HG02885 (cell line): ENCODE measurements at regions not wholly inside any gene's neighbourhood (a gene's known extent, or its start where the extent isn't known, plus 50 kb on each side); places are given as distances from the start of the nearest gene placed in this dataset.
A peak's percentile ranks its signal among the peaks of the same experiment; 100 is the strongest.
"Not testable (repeated sequence)": the region's sequence is repeated elsewhere in the genome, so short reads cannot be mapped to it uniquely, and the experiment has no call there.

Experiments used
- ATAC-seq: cut with Tn5 transposase; IDR thresholded peaks from one replicate; pipeline ENCODE4 v1.9.1; 2021; ENCODE audit warnings: mild to moderate bottlenecking; ENCODE audit not compliant: unreplicated experiment, poor library complexity

GRCh38 chr6:4658486-4658885 is 117.7 kb upstream of the CDYL start:
- no peak for ATAC-seq

GRCh38 chr6:4656106-4656505 is 120.1 kb upstream of the CDYL start:
- ATAC-seq: no peak

GRCh38 chr6:4655196-4656025 is 120.8 kb upstream of the CDYL start:
- ATAC-seq: no peak

- no peak for ATAC-seq
These were observed 123.1 kb upstream of the CDYL start for GRCh38 chr6:4653141-4653540.

GRCh38 chr6:4651831-4652467 is 124.3 kb upstream of the CDYL start:
- no peak for ATAC-seq

- ATAC-seq: no peak
These were observed 126.5 kb upstream of the CDYL start for GRCh38 chr6:4649728-4650127.

- ATAC-seq: no peak
These were observed 128.5 kb upstream of the CDYL start for GRCh38 chr6:4647414-4648365.

GRCh38 chr6:4645713-4646360 is 130.4 kb upstream of the CDYL start:
- ATAC-seq: no peak

GRCh38 chr6:4644996-4645395 is 131.2 kb upstream of the CDYL start:
- ATAC-seq: no peak

GRCh38 chr6:4641461-4641860 is 134.7 kb upstream of the CDYL start:
- no peak for ATAC-seq

GRCh38 chr6:4640139-4640538 is 136.1 kb upstream of the CDYL start:
- no peak for ATAC-seq

GRCh38 chr6:4638641-4639040 is 137.6 kb upstream of the CDYL start:
- no peak for ATAC-seq

- peak; percentile 86 for ATAC-seq
These were observed 138.3 kb upstream of the CDYL start for GRCh38 chr6:4637691-4638433.

- ATAC-seq: no peak
These were observed 139.4 kb upstream of the CDYL start for GRCh38 chr6:4636881-4637224.

- ATAC-seq: no peak
These were observed 139.9 kb upstream of the CDYL start for GRCh38 chr6:4636191-4636880.

GRCh38 chr6:4635666-4636065 is 140.5 kb upstream of the CDYL start:
- ATAC-seq: no peak

- ATAC-seq: no peak
These were observed 143.8 kb upstream of the CDYL start for GRCh38 chr6:4632421-4632820.

GRCh38 chr6:4629789-4630188 is 146.4 kb upstream of the CDYL start:
- ATAC-seq: not testable (repeated sequence)

GRCh38 chr6:4625557-4625956 is 150.6 kb upstream of the CDYL start:
- no peak for ATAC-seq
